K562 (cell line): ENCODE measurements at regions not wholly inside any gene's neighbourhood (a gene's known extent, or its start where the extent isn't known, plus 50 kb on each side); places are given as distances from the start of the nearest gene placed in this dataset.
A peak's percentile ranks its signal among the peaks of the same experiment; 100 is the strongest.

ENCODE experiments used
- ATAC-seq: fragments of 200-7000 bp; cut with Tn5 transposase; 3 replicates; pipeline ENCODE4 v1.9.1; 2020; ENCODE audit warnings: moderate library complexity
- BruUV-seq: library from RNA; stranded (reverse); fragments of 400-500 nt; replicated peaks from 2 replicates; lab custom pipeline; 2021; lab: Mats Ljungman, UMichigan
- CTCF ChIA-PET: fragments of 300-600 bp; formaldehyde crosslinking; extraction: SDS; loops from one replicate; lab custom pipeline; 2021; ENCODE audit warnings: low intra/inter-chr PET ratio; lab: Yijun Ruan, JAX
- POLR2A ChIA-PET: fragments of 300-600, 350-650 bp; sonication (Branson Sonifier 250); formaldehyde crosslinking; extraction: SDS; loops from one replicate; lab custom pipeline; 2021; ENCODE audit warnings: antibody characterized with exemption, inconsistent platforms; lab: Yijun Ruan, JAX
- DNase-seq, 4 experiments: peaks; one replicate each; pipeline versions ENCODE4 v3.0.0 to v3.0.0-alpha.2; 2011 to 2018; ENCODE audit warnings: low spot score in 3 of 4, mixed read lengths in 3 of 4; ENCODE audit errors: extremely low read depth in 1 of 4
- FAIRE-seq: peaks from 2 replicates; lab custom pipeline; 2011; peaks lifted over from hg19 to GRCh38; lab: Jason Lieb, UNC
- H2AFZ ChIP-seq: 2 replicates; pipeline ENCODE4 v1.6.0; 2011; ENCODE audit warnings: low read depth, low read length, control low read depth, inconsistent platforms
- H3K27ac ChIP-seq: fragments of 200-600 bp; 3 replicates; pipeline ENCODE4 v1.8.0; 2011; ENCODE audit warnings: low read depth, mild to moderate bottlenecking, control low read depth, inconsistent platforms, low read length, moderate library complexity, mixed read lengths; ENCODE audit errors: extremely low read depth
- H3K27me3 ChIP-seq, 2 experiments: fragments of 300-600 bp in 1 of 2; 2 replicates in 1 of 2; 3 replicates in 1 of 2; pipeline versions ENCODE4 v1.6.0 to v1.8.0; 2011; ENCODE audit warnings: inconsistent platforms in 2 of 2, low read length in 2 of 2, mild to moderate bottlenecking in 1 of 2, mixed read lengths in 1 of 2, moderate library complexity in 1 of 2; ENCODE audit not compliant: control insufficient read depth in 2 of 2, insufficient read depth in 2 of 2
- H3K36me3 ChIP-seq: fragments of 300-600 bp; 3 replicates; pipeline ENCODE4 v1.8.0; 2011; ENCODE audit warnings: mild to moderate bottlenecking, low read length, inconsistent platforms; ENCODE audit not compliant: control insufficient read depth, insufficient read depth
- H3K4me1 ChIP-seq, 2 experiments: fragments of 200-600 bp in 1 of 2; replicated peaks in 1 of 2; 2 replicates in 1 of 2; 3 replicates in 1 of 2; pipeline versions ENCODE4 v1.5.1 to v1.8.0; 2011; ENCODE audit warnings: inconsistent platforms in 2 of 2, low read length in 2 of 2, mild to moderate bottlenecking in 1 of 2, mixed read lengths in 1 of 2, moderate library complexity in 1 of 2; ENCODE audit not compliant: control insufficient read depth in 2 of 2, insufficient read depth in 2 of 2
- H3K4me2 ChIP-seq: 2 replicates; pipeline ENCODE4 v1.6.1; 2011; ENCODE audit warnings: low read length, control low read depth, inconsistent platforms, mixed read lengths; ENCODE audit not compliant: insufficient read depth
- H3K4me3 ChIP-seq: fragments of 200-600 bp; sonication (generic), shearing (Covaris generic); 2 replicates; pipeline ENCODE4 v1.5.1; 2016; ENCODE audit warnings: control low read depth, inconsistent platforms
- H3K79me2 ChIP-seq: fragments of 200-600 bp; 3 replicates; pipeline ENCODE4 v1.8.0; 2011; ENCODE audit warnings: low read length, inconsistent platforms; ENCODE audit not compliant: control insufficient read depth, insufficient read depth
- H3K9ac ChIP-seq, 2 experiments: 2 replicates each; pipeline versions ENCODE4 v1.6.0 to v1.6.1; 2011; ENCODE audit warnings: low read depth in 2 of 2, low read length in 2 of 2, control low read depth in 1 of 2, inconsistent platforms in 1 of 2, mild to moderate bottlenecking in 1 of 2, mixed read lengths in 1 of 2; ENCODE audit not compliant: insufficient read depth in 1 of 2
- H3K9me1 ChIP-seq: one replicate; pipeline ENCODE4 v1.6.0; 2011; ENCODE audit warnings: inconsistent platforms, mild to moderate bottlenecking, low read length, moderate library complexity; ENCODE audit not compliant: control insufficient read depth, insufficient read depth
- H3K9me3 ChIP-seq: replicated peaks from 2 replicates; pipeline ENCODE4 v1.5.1; 2011; ENCODE audit warnings: low read depth, low read length, inconsistent platforms; ENCODE audit not compliant: control insufficient read depth, insufficient read depth
- H4K20me1 ChIP-seq: replicated peaks from 2 replicates; pipeline ENCODE4 v1.6.1; 2011; ENCODE audit warnings: low read length, inconsistent platforms, mixed read lengths; ENCODE audit not compliant: control insufficient read depth, insufficient read depth
- BACH1 ChIP-seq: fragments of 200-800 bp; sonication (Bioruptor generic); IDR thresholded peaks from 2 replicates; pipeline ENCODE4 v1.6.1; 2016; ENCODE audit warnings: missing genetic modification characterization, missing compliant biosample characterization
- CBFA2T2 ChIP-seq: fragments of 450-650 bp; conservative IDR thresholded peaks from 2 replicates; pipeline ENCODE4 v1.6.1; 2017; ENCODE audit warnings: mild to moderate bottlenecking
- ESRRA ChIP-seq: fragments of 450-650 bp; IDR thresholded peaks from 2 replicates; pipeline ENCODE4 v1.6.1; 2014; ENCODE audit warnings: low read depth, mild to moderate bottlenecking, moderate library complexity, borderline replicate concordance
- FOSL1 ChIP-seq: fragments of 200-800 bp; sonication (Bioruptor generic); conservative IDR thresholded peaks from 2 replicates; pipeline ENCODE4 v1.6.1; 2016; ENCODE audit warnings: missing genetic modification characterization, missing compliant biosample characterization
- GABPA ChIP-seq: fragments of 200-800 bp; sonication (Bioruptor generic); conservative IDR thresholded peaks from 2 replicates; pipeline ENCODE4 v1.6.1; 2016; ENCODE audit warnings: low read depth, missing genetic modification characterization, missing compliant biosample characterization
- GTF2E2 ChIP-seq: fragments of 200-800 bp; sonication (Bioruptor generic); IDR thresholded peaks from 2 replicates; pipeline ENCODE4 v1.6.1; 2016; ENCODE audit warnings: missing genetic modification characterization, missing compliant biosample characterization
- KHSRP ChIP-seq: fragments of 450-650 bp; IDR thresholded peaks from 2 replicates; pipeline ENCODE4 v1.6.1; 2017
- MAFF ChIP-seq: IDR thresholded peaks from 2 replicates; pipeline ENCODE4 v1.6.1; 2012; ENCODE audit warnings: low read length, improper control_type of control experiment
- MAFG ChIP-seq: fragments of 450-650 bp; conservative IDR thresholded peaks from 2 replicates; pipeline ENCODE4 v1.6.1; 2016; ENCODE audit warnings: missing genetic modification characterization, missing compliant biosample characterization
- MAFK ChIP-seq: IDR thresholded peaks from 2 replicates; pipeline ENCODE4 v1.6.1; 2011; ENCODE audit warnings: low read length, improper control_type of control experiment
- MBD1 ChIP-seq: fragments of 250-450 bp; sonication (Bioruptor Pico); IDR thresholded peaks from 2 replicates; pipeline ENCODE4 v1.8.0; 2022; ENCODE audit warnings: inconsistent platforms
- MTF1 ChIP-seq: fragments of 250-450 bp; sonication (Bioruptor Pico); IDR thresholded peaks from 2 replicates; pipeline ENCODE4 v1.9.0; 2021; ENCODE audit warnings: moderate library complexity, mild to moderate bottlenecking, inconsistent platforms, borderline replicate concordance
- NELFE ChIP-seq: IDR thresholded peaks from 2 replicates; pipeline ENCODE4 v1.6.1; 2011; ENCODE audit warnings: mild to moderate bottlenecking; ENCODE audit not compliant: insufficient read depth, insufficient read length
- TEAD4 ChIP-seq, 2 experiments: sonication (generic) in 1 of 2; formaldehyde crosslinking in 1 of 2; IDR thresholded peaks; 2 replicates each; pipeline versions ENCODE4 v1.6.1 to v1.8.0; 2012 to 2022; ENCODE audit warnings: borderline replicate concordance in 1 of 2, inconsistent platforms in 1 of 2, low read length in 1 of 2, mild to moderate bottlenecking in 1 of 2, missing genetic modification reagents in 1 of 2
- TFAM ChIP-seq: fragments of 250-450 bp; sonication (Bioruptor Pico); conservative IDR thresholded peaks from 2 replicates; pipeline ENCODE4 v1.5.0; 2021; ENCODE audit warnings: mild to moderate bottlenecking, moderate library complexity
- ZNF778 ChIP-seq: fragments of 450-650 bp; formaldehyde crosslinking; IDR thresholded peaks from 2 replicates; pipeline ENCODE4 v1.4.0; 2020; ENCODE audit warnings: mild to moderate bottlenecking, moderate library complexity
- WGBS: fragments of 100-300 bp; shearing (Covaris generic); methylation state at CpG from one replicate; pipeline ENCODE4 v1.1.6; 2016; ENCODE audit warnings: low coverage, mixed read lengths; ENCODE audit not compliant: insufficient coverage; ENCODE audit errors: missing lambda C conversion rate; 5-methylcytosine and 5-hydroxymethylcytosine counted together
- in situ Hi-C: fragments of 300-500 bp; cut with MboI; formaldehyde crosslinking; loops from 4 replicates; pipeline ENCODE4 v1.15.0; 2018; ENCODE audit warnings: inconsistent platforms, mixed read lengths
- intact Hi-C: fragments of 100-400 bp; cut with micrococcal nuclease; formaldehyde crosslinking; loops from 2 replicates; pipeline ENCODE4 v1.14.2; 2022
- TF ChIP-seq, protein P1 (sequence below): fragments of 200-400 bp; formaldehyde crosslinking; IDR thresholded peaks from 2 replicates; pipeline ENCODE4 v1.6.1; 2017; ENCODE audit warnings: mild to moderate bottlenecking, low read depth, low read length, moderate library complexity

DNA sequence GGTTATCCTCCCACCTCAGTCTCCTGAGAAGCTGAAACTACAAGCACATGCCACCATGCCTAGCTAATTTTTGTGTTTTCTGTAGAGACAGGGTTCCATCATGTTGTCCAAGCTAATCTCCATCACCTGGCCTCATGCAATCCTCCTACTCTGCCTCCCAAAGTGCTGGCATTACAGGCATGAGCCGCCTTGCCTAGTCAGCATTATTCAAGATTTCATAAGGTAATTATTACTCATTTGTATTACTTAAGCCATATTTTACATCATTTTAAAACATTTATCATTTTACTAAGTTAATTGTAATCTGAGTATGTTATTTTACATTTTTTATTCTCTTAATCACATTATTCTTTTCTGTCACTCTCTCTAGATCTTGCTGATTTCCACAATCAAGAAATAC, 1575.6 kb downstream of the NCAM2 start:
- H3K79me2 ChIP-seq = no peaks in the 10 kb centered on the region
- no peak overlapping the region for H3K9ac ChIP-seq
- H3K4me3 ChIP-seq = no peak overlapping the region
- H4K20me1 ChIP-seq = no peaks in the 10 kb centered on the region
- ATAC-seq (no peak), FAIRE-seq (no peak), DNase-seq (no peak)
- WGBS = 15% methylated on average over 1 of the region's 1 CpG
- H3K27ac ChIP-seq = no peak overlapping the region
- H2AFZ ChIP-seq = no peak overlapping the region
- H3K4me1 ChIP-seq = no peaks in the 10 kb centered on the region
- intact Hi-C loops (no loop called here), in situ Hi-C loops (loop anchor here (25.0 kb wide), 1 partner anchor 1563 kb away; no protein-coding TSS in a partner anchor)
- no peak overlapping the region for H3K4me2 ChIP-seq
- no peaks in the 10 kb centered on the region for H3K27me3 ChIP-seq
- ChIA-PET POLR2A (no interaction called here), CTCF (no interaction called here)
- no peaks in the 10 kb centered on the region for H3K9me1 ChIP-seq
- BruUV-seq = no TSS peak
- no peaks in the 10 kb centered on the region for H3K36me3 ChIP-seq
- no peaks in the 10 kb centered on the region for H3K9me3 ChIP-seq
- no peak for TF ChIP-seq CBFA2T2
- TF ChIP-seq TFAM (CRISPR knock-in tag) = no peak
- TF ChIP-seq ESRRA = no peak
- peak; percentile 34; the same call in 1 of the 2 replicates for TF ChIP-seq MAFF
- TF ChIP-seq FOSL1 = no peak
- TF ChIP-seq MTF1 = no peak
- peak; percentile 27; the same call in 1 of the 2 replicates for TF ChIP-seq MAFK
- TF ChIP-seq KHSRP = no peak
- TF ChIP-seq MAFG (tag) = 0 out of 2 replicates have a peak, but pooled peaks have one; percentile 35
- TF ChIP-seq TEAD4 (IDR thresholded peaks at IDR 0.05; ENCODE audit: low read length) = no peak
- TF ChIP-seq TEAD4 (CRISPR knock-in tag; IDR thresholded peaks at IDR 0.05; ENCODE audit: borderline replicate concordance) = no peak
- TF ChIP-seq ZNF778 (CRISPR knock-in tag) = no peak
- no peak for TF ChIP-seq BACH1 (tag)
- no peak for TF ChIP-seq MBD1 (CRISPR knock-in tag)
- no peak for TF ChIP-seq GABPA (tag)
- no peak for TF ChIP-seq NELFE
- no peak for TF ChIP-seq GTF2E2 (tag)
- TF ChIP-seq, protein P1, sequence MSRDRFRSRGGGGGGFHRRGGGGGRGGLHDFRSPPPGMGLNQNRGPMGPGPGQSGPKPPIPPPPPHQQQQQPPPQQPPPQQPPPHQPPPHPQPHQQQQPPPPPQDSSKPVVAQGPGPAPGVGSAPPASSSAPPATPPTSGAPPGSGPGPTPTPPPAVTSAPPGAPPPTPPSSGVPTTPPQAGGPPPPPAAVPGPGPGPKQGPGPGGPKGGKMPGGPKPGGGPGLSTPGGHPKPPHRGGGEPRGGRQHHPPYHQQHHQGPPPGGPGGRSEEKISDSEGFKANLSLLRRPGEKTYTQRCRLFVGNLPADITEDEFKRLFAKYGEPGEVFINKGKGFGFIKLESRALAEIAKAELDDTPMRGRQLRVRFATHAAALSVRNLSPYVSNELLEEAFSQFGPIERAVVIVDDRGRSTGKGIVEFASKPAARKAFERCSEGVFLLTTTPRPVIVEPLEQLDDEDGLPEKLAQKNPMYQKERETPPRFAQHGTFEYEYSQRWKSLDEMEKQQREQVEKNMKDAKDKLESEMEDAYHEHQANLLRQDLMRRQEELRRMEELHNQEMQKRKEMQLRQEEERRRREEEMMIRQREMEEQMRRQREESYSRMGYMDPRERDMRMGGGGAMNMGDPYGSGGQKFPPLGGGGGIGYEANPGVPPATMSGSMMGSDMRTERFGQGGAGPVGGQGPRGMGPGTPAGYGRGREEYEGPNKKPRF = no peak
